Neural cell (in vitro differentiated cells): ENCODE measurements at regions not wholly inside any gene's neighbourhood (a gene's known extent, or its start where the extent isn't known, plus 50 kb on each side); places are given as distances from the start of the nearest gene placed in this dataset.
A peak's percentile ranks its signal among the peaks of the same experiment; 100 is the strongest.

ENCODE experiments used
- H2AFZ ChIP-seq: fragments of 200-600, 300-800 bp; sonication (generic), shearing (Covaris generic); 2 replicates; pipeline ENCODE4 v1.6.0; 2014; ENCODE audit warnings: low read depth, mild to moderate bottlenecking, antibody characterized with exemption, low read length, moderate library complexity
- H3F3A ChIP-seq: fragments of 200-600 bp; shearing (Covaris generic); 2 replicates; pipeline ENCODE4 v1.6.1; 2016; ENCODE audit warnings: mild to moderate bottlenecking, moderate library complexity, mixed read lengths, antibody characterized with exemption, low read length; ENCODE audit not compliant: insufficient read depth, poor library complexity, severe bottlenecking
- H3K27ac ChIP-seq: fragments of 200-600, 300-800 bp; sonication (generic), shearing (Covaris generic); 2 replicates; pipeline ENCODE4 v1.5.1; 2014; ENCODE audit warnings: mild to moderate bottlenecking, low read length, moderate library complexity
- H3K27me3 ChIP-seq: fragments of 300-800, 200-600 bp; sonication (generic), shearing (Covaris generic); 2 replicates; pipeline ENCODE4 v1.6.0; 2014; ENCODE audit warnings: mild to moderate bottlenecking, low read depth, low read length, moderate library complexity; ENCODE audit not compliant: insufficient read depth
- H3K36me3 ChIP-seq: fragments of 300-800, 200-600 bp; sonication (generic), shearing (Covaris generic); 2 replicates; pipeline ENCODE4 v1.5.1; 2014; ENCODE audit warnings: mild to moderate bottlenecking, antibody characterized with exemption, low read length, moderate library complexity; ENCODE audit not compliant: insufficient read depth
- H3K4me2 ChIP-seq: fragments of 300-800, 200-600 bp; sonication (generic), shearing (Covaris generic); 2 replicates; pipeline ENCODE4 v1.6.0; 2014; ENCODE audit warnings: mild to moderate bottlenecking, low read length
- H3K4me3 ChIP-seq: fragments of 300-800, 200-600 bp; sonication (generic), shearing (Covaris generic); 2 replicates; pipeline ENCODE4 v1.5.1; 2014; ENCODE audit warnings: mild to moderate bottlenecking, low read length, moderate library complexity
- H3K79me2 ChIP-seq: fragments of 200-600 bp; shearing (Covaris generic); replicated peaks from 2 replicates; pipeline ENCODE4 v1.6.0; 2014; ENCODE audit warnings: mild to moderate bottlenecking, low read length, moderate library complexity; ENCODE audit not compliant: insufficient read depth
- H3K9ac ChIP-seq: fragments of 300-800, 200-600 bp; sonication (generic), shearing (Covaris generic); 2 replicates; pipeline ENCODE4 v1.6.1; 2016; ENCODE audit warnings: mild to moderate bottlenecking, low read length, mixed read lengths
- H3K9me2 ChIP-seq: fragments of 200-600 bp; shearing (Covaris generic); 2 replicates; pipeline ENCODE4 v1.6.1; 2016; ENCODE audit warnings: mild to moderate bottlenecking, low read length, mixed read lengths; ENCODE audit not compliant: insufficient read depth
- H3K9me3 ChIP-seq: fragments of 200-600, 300-800 bp; sonication (generic), shearing (Covaris generic); 2 replicates; pipeline ENCODE4 v1.6.1; 2016; ENCODE audit warnings: mild to moderate bottlenecking, mixed run types, low read length, moderate library complexity, mixed read lengths
- H4K20me1 ChIP-seq: fragments of 200-600 bp; shearing (Covaris generic); 2 replicates; pipeline ENCODE4 v1.6.1; 2016; ENCODE audit warnings: mild to moderate bottlenecking, mixed run types; ENCODE audit not compliant: insufficient read depth
- EP300 ChIP-seq: fragments of 450-650 bp; conservative IDR thresholded peaks from 2 replicates; pipeline ENCODE4 v1.6.1; 2014; ENCODE audit warnings: antibody characterized with exemption, mild to moderate bottlenecking, moderate library complexity; ENCODE audit not compliant: poor library complexity, severe bottlenecking
- EZH2 ChIP-seq: fragments of 200-600, 300-800 bp; shearing (Covaris generic), sonication (generic); IDR thresholded peaks from 2 replicates; pipeline ENCODE4 v1.6.1; 2014; ENCODE audit warnings: antibody characterized with exemption, low read length, borderline replicate concordance, mild to moderate bottlenecking; ENCODE audit not compliant: insufficient read depth, poor library complexity, severe bottlenecking
- MXI1 ChIP-seq: fragments of 450-650 bp; conservative IDR thresholded peaks from 2 replicates; pipeline ENCODE4 v1.6.1; 2014; ENCODE audit warnings: antibody characterized with exemption, mild to moderate bottlenecking; ENCODE audit not compliant: poor library complexity, severe bottlenecking
- POLR2AphosphoS5 ChIP-seq: IDR thresholded peaks from 2 replicates; pipeline ENCODE4 v1.6.1; 2012
- RAD21 ChIP-seq: fragments of 450-650 bp; conservative IDR thresholded peaks from 2 replicates; pipeline ENCODE4 v1.6.1; 2014; ENCODE audit warnings: antibody characterized with exemption, mild to moderate bottlenecking, moderate library complexity
- SMC3 ChIP-seq: fragments of 450-650 bp; conservative IDR thresholded peaks from 2 replicates; pipeline ENCODE4 v1.6.1; 2014; ENCODE audit warnings: antibody characterized with exemption, mild to moderate bottlenecking, moderate library complexity; ENCODE audit not compliant: poor library complexity
- TAF1 ChIP-seq: IDR thresholded peaks from 2 replicates; pipeline ENCODE4 v1.6.1; 2012; ENCODE audit warnings: low read depth
- TF ChIP-seq, protein P1 (sequence below): fragments of 450-650 bp; IDR thresholded peaks from 2 replicates; pipeline ENCODE4 v1.5.1; 2014; ENCODE audit warnings: antibody characterized with exemption, mild to moderate bottlenecking, moderate library complexity; ENCODE audit not compliant: poor library complexity, severe bottlenecking
- TF ChIP-seq, protein P2 (sequence below): IDR thresholded peaks from 2 replicates; pipeline ENCODE4 v1.6.1; 2012; ENCODE audit warnings: borderline replicate concordance

DNA sequence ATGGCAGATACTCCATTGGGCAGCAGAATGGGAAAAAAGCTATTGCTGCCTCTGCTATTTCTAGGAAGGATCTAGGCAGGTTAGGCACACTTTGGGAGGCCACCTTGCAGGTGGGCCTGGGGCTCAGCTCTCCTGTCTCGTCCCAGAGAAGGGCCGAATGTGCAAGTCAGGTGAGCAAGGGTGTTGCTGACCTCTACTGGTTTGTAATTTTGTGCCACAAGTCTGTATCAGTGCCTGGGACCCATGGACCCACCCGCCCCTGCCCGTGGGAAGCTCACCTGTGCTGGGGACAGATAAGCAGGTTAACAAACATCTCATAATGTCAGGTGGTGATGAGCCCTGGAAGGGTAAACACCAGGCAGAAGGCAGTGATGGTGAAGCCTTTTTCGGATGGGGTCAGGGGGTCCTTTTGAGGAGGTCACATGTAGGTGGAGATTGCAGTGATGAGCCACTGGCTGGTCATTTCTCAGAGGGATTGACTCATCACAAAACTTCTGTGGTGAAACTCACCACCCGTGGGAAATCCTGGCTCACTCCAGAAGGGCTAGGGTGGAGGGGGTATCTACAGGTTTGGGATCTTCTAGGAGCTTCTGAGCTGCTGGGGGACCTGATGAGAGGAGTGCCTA, 161.3 kb downstream of the KLF13 start:
- no peaks in the 10 kb centered on the region for H3K9me2 ChIP-seq
- H3K79me2 ChIP-seq, result no peaks in the 10 kb centered on the region
- no peaks in the 10 kb centered on the region for H3F3A ChIP-seq
- H3K36me3 ChIP-seq, result peaks cover 4% of the 10 kb centered on the region
- no peak overlapping the region for H2AFZ ChIP-seq
- no peak overlapping the region for H3K9ac ChIP-seq
- H3K27ac ChIP-seq, result no peak overlapping the region
- no peak overlapping the region for H3K4me3 ChIP-seq
- peaks cover 32% of the 10 kb centered on the region for H3K27me3 ChIP-seq
- TF ChIP-seq, protein P1, sequence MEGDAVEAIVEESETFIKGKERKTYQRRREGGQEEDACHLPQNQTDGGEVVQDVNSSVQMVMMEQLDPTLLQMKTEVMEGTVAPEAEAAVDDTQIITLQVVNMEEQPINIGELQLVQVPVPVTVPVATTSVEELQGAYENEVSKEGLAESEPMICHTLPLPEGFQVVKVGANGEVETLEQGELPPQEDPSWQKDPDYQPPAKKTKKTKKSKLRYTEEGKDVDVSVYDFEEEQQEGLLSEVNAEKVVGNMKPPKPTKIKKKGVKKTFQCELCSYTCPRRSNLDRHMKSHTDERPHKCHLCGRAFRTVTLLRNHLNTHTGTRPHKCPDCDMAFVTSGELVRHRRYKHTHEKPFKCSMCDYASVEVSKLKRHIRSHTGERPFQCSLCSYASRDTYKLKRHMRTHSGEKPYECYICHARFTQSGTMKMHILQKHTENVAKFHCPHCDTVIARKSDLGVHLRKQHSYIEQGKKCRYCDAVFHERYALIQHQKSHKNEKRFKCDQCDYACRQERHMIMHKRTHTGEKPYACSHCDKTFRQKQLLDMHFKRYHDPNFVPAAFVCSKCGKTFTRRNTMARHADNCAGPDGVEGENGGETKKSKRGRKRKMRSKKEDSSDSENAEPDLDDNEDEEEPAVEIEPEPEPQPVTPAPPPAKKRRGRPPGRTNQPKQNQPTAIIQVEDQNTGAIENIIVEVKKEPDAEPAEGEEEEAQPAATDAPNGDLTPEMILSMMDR, result no peak
- TF ChIP-seq POLR2AphosphoS5, result no peak
- no peak for TF ChIP-seq SMC3
- no peak for TF ChIP-seq MXI1
- TF ChIP-seq, protein P2, sequence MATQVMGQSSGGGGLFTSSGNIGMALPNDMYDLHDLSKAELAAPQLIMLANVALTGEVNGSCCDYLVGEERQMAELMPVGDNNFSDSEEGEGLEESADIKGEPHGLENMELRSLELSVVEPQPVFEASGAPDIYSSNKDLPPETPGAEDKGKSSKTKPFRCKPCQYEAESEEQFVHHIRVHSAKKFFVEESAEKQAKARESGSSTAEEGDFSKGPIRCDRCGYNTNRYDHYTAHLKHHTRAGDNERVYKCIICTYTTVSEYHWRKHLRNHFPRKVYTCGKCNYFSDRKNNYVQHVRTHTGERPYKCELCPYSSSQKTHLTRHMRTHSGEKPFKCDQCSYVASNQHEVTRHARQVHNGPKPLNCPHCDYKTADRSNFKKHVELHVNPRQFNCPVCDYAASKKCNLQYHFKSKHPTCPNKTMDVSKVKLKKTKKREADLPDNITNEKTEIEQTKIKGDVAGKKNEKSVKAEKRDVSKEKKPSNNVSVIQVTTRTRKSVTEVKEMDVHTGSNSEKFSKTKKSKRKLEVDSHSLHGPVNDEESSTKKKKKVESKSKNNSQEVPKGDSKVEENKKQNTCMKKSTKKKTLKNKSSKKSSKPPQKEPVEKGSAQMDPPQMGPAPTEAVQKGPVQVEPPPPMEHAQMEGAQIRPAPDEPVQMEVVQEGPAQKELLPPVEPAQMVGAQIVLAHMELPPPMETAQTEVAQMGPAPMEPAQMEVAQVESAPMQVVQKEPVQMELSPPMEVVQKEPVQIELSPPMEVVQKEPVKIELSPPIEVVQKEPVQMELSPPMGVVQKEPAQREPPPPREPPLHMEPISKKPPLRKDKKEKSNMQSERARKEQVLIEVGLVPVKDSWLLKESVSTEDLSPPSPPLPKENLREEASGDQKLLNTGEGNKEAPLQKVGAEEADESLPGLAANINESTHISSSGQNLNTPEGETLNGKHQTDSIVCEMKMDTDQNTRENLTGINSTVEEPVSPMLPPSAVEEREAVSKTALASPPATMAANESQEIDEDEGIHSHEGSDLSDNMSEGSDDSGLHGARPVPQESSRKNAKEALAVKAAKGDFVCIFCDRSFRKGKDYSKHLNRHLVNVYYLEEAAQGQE, result no peak
- TF ChIP-seq TAF1, result no peak
- no peak for TF ChIP-seq EP300
- TF ChIP-seq RAD21, result no peak
- no peak for TF ChIP-seq EZH2
- peaks cover 9% of the 10 kb centered on the region for H3K9me3 ChIP-seq
- no peaks in the 10 kb centered on the region for H4K20me1 ChIP-seq
- H3K4me2 ChIP-seq, result no peak overlapping the region

DNA sequence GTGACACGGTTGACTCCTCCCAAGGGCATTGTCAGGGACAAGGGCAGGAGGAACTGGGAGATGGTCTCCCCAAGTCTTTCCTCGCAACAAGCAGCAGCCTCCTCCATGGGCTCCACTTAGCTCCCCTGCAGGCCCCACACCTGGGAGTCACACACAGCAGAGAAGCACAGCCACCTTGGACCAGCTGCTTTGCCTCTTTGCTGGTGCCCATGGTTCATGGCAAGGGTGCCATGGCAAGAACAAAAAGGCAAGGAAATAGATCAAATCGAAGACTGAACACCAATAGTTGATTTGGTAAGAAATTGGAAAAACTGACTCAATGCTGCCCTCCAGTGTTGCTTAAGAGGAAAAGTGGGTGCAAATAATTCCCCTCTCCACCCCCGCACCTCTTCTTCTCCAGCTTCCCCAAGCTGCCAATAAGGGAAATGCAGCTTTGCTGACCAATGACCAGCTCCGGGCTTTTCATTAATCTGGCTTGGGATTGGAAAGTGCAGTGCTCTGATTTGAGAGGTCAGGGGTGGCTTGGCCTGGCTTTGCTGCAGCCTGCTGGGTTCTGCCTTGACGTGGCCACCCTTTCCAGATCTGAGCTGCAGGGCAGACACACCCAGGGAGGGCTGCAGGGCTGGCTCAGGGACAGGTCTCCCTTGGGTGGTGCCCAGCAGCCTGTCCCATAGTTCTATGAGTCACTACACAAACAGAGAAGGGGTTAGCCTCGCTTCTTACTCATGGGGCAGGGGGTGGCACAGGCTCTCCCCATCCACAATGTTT, 162.0 kb downstream of the KLF13 start:
- peaks cover 4% of the 10 kb centered on the region for H3K36me3 ChIP-seq
- H3K9me3 ChIP-seq, result peaks cover 9% of the 10 kb centered on the region
- no peak overlapping the region for H3K4me3 ChIP-seq
- H2AFZ ChIP-seq, result no peak overlapping the region
- no peaks in the 10 kb centered on the region for H3F3A ChIP-seq
- H3K27ac ChIP-seq, result no peak overlapping the region
- no peaks in the 10 kb centered on the region for H3K79me2 ChIP-seq
- H3K4me2 ChIP-seq, result no peak overlapping the region
- TF ChIP-seq EP300, result no peak
- TF ChIP-seq RAD21, result peak; percentile 86
- TF ChIP-seq, protein P1, result peak; percentile 90
- TF ChIP-seq SMC3, result peak; percentile 87
- no peak overlapping the region for H3K9ac ChIP-seq
- H3K9me2 ChIP-seq, result no peaks in the 10 kb centered on the region
- H3K27me3 ChIP-seq, result peaks cover 30% of the 10 kb centered on the region
- H4K20me1 ChIP-seq, result no peaks in the 10 kb centered on the region
